ENCODE measurements at regions not wholly inside any gene's neighbourhood (a gene's known extent, or its start where the extent isn't known, plus 50 kb on each side); places are given as distances from the start of the nearest gene placed in this dataset.

- no peaks in the 10 kb centered on the region for H3K79me2 ChIP-seq
- no peak overlapping the region for H2AFZ ChIP-seq
- H3K4me1 ChIP-seq (ENCODE audit: insufficient read depth) = no peaks in the 10 kb centered on the region
- TF ChIP-seq, protein P1, sequence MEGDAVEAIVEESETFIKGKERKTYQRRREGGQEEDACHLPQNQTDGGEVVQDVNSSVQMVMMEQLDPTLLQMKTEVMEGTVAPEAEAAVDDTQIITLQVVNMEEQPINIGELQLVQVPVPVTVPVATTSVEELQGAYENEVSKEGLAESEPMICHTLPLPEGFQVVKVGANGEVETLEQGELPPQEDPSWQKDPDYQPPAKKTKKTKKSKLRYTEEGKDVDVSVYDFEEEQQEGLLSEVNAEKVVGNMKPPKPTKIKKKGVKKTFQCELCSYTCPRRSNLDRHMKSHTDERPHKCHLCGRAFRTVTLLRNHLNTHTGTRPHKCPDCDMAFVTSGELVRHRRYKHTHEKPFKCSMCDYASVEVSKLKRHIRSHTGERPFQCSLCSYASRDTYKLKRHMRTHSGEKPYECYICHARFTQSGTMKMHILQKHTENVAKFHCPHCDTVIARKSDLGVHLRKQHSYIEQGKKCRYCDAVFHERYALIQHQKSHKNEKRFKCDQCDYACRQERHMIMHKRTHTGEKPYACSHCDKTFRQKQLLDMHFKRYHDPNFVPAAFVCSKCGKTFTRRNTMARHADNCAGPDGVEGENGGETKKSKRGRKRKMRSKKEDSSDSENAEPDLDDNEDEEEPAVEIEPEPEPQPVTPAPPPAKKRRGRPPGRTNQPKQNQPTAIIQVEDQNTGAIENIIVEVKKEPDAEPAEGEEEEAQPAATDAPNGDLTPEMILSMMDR (IDR thresholded peaks at IDR 0.05; ENCODE audit: poor library complexity) = no peak
- TF ChIP-seq EZH2 (IDR thresholded peaks at IDR 0.05; ENCODE audit: borderline replicate concordance) = no peak
- no peak for TF ChIP-seq EZH2phosphoT487 (IDR thresholded peaks at IDR 0.05; ENCODE audit: low read depth, severe bottlenecking, unreplicated experiment)
- no peak for DNase-seq (ENCODE audit: low spot score)
- no peaks in the 10 kb centered on the region for H3K9me2 ChIP-seq (replicated peaks; ENCODE audit: insufficient read depth)
- H3K9me3 ChIP-seq (ENCODE audit: low read depth) = no peaks in the 10 kb centered on the region
- H3K27ac ChIP-seq = no peak overlapping the region
- no peaks in the 10 kb centered on the region for H3K27me3 ChIP-seq
- no peak overlapping the region for H3K4me2 ChIP-seq
- 43% methylated on average over 2 of the region's 2 CpGs for WGBS (ENCODE audit: low lambda C conversion rate, missing lambda C conversion rate)
- no peaks in the 10 kb centered on the region for H3K36me3 ChIP-seq (replicated peaks; ENCODE audit: insufficient read depth, low read depth)
- H4K20me1 ChIP-seq (ENCODE audit: insufficient read depth, poor library complexity, severe bottlenecking) = no peaks in the 10 kb centered on the region
- H3K4me3 ChIP-seq = no peak overlapping the region
These were observed 443.8 kb downstream of the BCKDHB start for GRCh38 chr6:80550281-80550680.

DNA sequence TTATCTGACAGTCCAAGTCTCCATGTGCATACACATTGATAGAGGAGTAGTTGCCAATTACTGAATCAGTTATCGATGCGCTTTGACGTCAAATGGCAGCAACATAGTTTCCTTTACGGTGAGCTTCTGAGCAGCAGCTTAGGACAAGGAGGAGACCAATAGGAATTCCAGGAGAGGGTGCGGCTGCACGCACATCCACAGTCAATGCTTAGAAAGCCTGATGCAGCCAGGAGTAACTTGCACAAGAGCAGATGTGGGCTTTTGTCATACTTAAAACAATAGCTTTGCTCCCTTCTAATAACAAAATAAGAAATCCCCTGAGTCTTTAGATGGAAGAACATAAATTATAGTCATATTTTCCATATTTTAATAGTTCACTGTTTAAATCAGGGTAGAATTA is 442.1 kb downstream of the BCKDHB start:
- Histone ChIP-seq H3K4me1 (ENCODE audit: insufficient read depth) (no peaks in the 10 kb centered on the region), H3K9me2 (replicated peaks; ENCODE audit: insufficient read depth) (no peaks in the 10 kb centered on the region), H3K27me3 (no peaks in the 10 kb centered on the region), H3K27ac (no peak overlapping the region), H3K36me3 (replicated peaks; ENCODE audit: insufficient read depth, low read depth) (no peaks in the 10 kb centered on the region), H3K4me2 (no peak overlapping the region), H3K9me3 (ENCODE audit: low read depth) (no peaks in the 10 kb centered on the region), H2AFZ (no peak overlapping the region), H3K4me3 (no peak overlapping the region), H4K20me1 (ENCODE audit: insufficient read depth, poor library complexity, severe bottlenecking) (no peaks in the 10 kb centered on the region), H3K79me2 (no peaks in the 10 kb centered on the region)
- no peak for TF ChIP-seq EZH2 (IDR thresholded peaks at IDR 0.05; ENCODE audit: borderline replicate concordance)
- TF ChIP-seq, protein P1 (IDR thresholded peaks at IDR 0.05; ENCODE audit: poor library complexity) = no peak
- TF ChIP-seq EZH2phosphoT487 (IDR thresholded peaks at IDR 0.05; ENCODE audit: low read depth, severe bottlenecking, unreplicated experiment) = no peak
- 97% methylated on average over 6 of the region's 6 CpGs for WGBS (ENCODE audit: low lambda C conversion rate, missing lambda C conversion rate)
- DNase-seq (ENCODE audit: low spot score) = no peak

DNA sequence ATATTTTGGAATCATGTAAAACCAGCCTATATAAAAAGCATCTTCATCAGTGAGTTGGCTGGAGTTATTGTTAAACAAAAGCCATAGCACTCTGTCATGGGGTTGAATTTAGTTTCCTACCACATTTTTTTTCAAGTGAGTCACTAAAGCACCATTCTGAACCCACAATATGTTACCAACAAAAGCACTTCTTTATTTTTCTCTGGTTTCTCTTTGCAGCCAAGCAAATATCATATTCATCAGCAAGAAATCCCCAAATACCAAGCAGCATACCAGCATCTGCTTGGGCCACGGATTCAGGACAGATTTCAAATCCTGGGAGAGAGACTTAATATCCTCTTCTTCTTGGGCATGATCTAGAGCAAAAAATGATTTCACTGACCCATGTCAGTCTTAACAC is 441.4 kb downstream of the BCKDHB start:
- Histone ChIP-seq H2AFZ (no peak overlapping the region), H3K27ac (no peak overlapping the region), H3K9me2 (replicated peaks; ENCODE audit: insufficient read depth) (no peaks in the 10 kb centered on the region), H3K79me2 (no peaks in the 10 kb centered on the region), H3K9me3 (ENCODE audit: low read depth) (no peaks in the 10 kb centered on the region), H3K4me1 (ENCODE audit: insufficient read depth) (no peaks in the 10 kb centered on the region), H3K36me3 (replicated peaks; ENCODE audit: insufficient read depth, low read depth) (no peaks in the 10 kb centered on the region), H3K27me3 (no peaks in the 10 kb centered on the region), H4K20me1 (ENCODE audit: insufficient read depth, poor library complexity, severe bottlenecking) (no peaks in the 10 kb centered on the region), H3K4me2 (no peak overlapping the region), H3K4me3 (no peak overlapping the region)
- TF ChIP-seq EZH2phosphoT487 (IDR thresholded peaks at IDR 0.05; ENCODE audit: low read depth, severe bottlenecking, unreplicated experiment) (no peak), EZH2 (IDR thresholded peaks at IDR 0.05; ENCODE audit: borderline replicate concordance) (no peak)
- TF ChIP-seq, protein P1 (IDR thresholded peaks at IDR 0.05; ENCODE audit: poor library complexity) = no peak
- no peak for DNase-seq (ENCODE audit: low spot score)
- WGBS (ENCODE audit: low lambda C conversion rate, missing lambda C conversion rate) = 73% methylated on average over 1 of the region's 1 CpG

Data from hepatocyte (in vitro differentiated cells).